CD14-positive monocyte (primary cell): ENCODE measurements at regions not wholly inside any gene's neighbourhood (a gene's known extent, or its start where the extent isn't known, plus 50 kb on each side); places are given as distances from the start of the nearest gene placed in this dataset.

Experiments used
- DNase-seq, 3 donors: peaks; one replicate each; pipeline ENCODE4 v3.0.0-alpha.2; 2011 to 2022
- H2AFZ ChIP-seq: 2 replicates; pipeline ENCODE4 v1.6.0; 2012; ENCODE audit warnings: mild to moderate bottlenecking, low read depth, low read length, inconsistent platforms; ENCODE audit not compliant: insufficient read depth, poor library complexity, severe bottlenecking
- H3K27ac ChIP-seq, 2 donors: 1 replicate in 1 of 2; 2 replicates in 1 of 2; pipeline ENCODE4 v1.5.1; 2012 to 2013; ENCODE audit warnings: low read length in 2 of 2, control low read depth in 1 of 2, inconsistent platforms in 1 of 2, low read depth in 1 of 2, mild to moderate bottlenecking in 1 of 2
- H3K27me3 ChIP-seq, 2 donors: one replicate each; pipeline versions ENCODE4 v1.6.0 to v1.6.1; 2011 to 2013; ENCODE audit warnings: low read length in 2 of 2; ENCODE audit not compliant: control insufficient read depth in 2 of 2, insufficient read depth in 2 of 2
- H3K36me3 ChIP-seq, 2 donors: replicated peaks in 1 of 2; 1 replicate in 1 of 2; 2 replicates in 1 of 2; pipeline versions ENCODE4 v1.5.1 to v1.6.1; 2012 to 2013; ENCODE audit warnings: low read length in 2 of 2, control low read depth in 1 of 2, inconsistent platforms in 1 of 2, mild to moderate bottlenecking in 1 of 2; ENCODE audit not compliant: insufficient read depth in 2 of 2, control insufficient read depth in 1 of 2
- H3K4me1 ChIP-seq, 2 donors: 1 replicate in 1 of 2; 2 replicates in 1 of 2; pipeline versions ENCODE4 v1.5.1 to v1.6.1; 2012 to 2013; ENCODE audit warnings: low read length in 2 of 2, control low read depth in 1 of 2, inconsistent platforms in 1 of 2, mild to moderate bottlenecking in 1 of 2, moderate library complexity in 1 of 2; ENCODE audit not compliant: insufficient read depth in 2 of 2, control insufficient read depth in 1 of 2
- H3K4me2 ChIP-seq: replicated peaks from 2 replicates; pipeline ENCODE3; 2012; ENCODE audit warnings: low read length, moderate library complexity, mild to moderate bottlenecking; ENCODE audit not compliant: poor library complexity, severe bottlenecking; ENCODE audit errors: extremely low read depth
- H3K4me3 ChIP-seq, 3 experiments: fragments of 200-600 bp in 1 of 3; sonication (generic) in 1 of 3; replicated peaks in 1 of 3; 1 replicate in 2 of 3; 2 replicates in 1 of 3; pipeline ENCODE4 v1.5.1; 2011 to 2013; ENCODE audit warnings: low read length in 3 of 3, mild to moderate bottlenecking in 3 of 3, control low read depth in 2 of 3, low read depth in 2 of 3, inconsistent platforms in 1 of 3, moderate library complexity in 1 of 3
- H3K79me2 ChIP-seq: 2 replicates; pipeline ENCODE4 v1.6.0; 2012; ENCODE audit warnings: mild to moderate bottlenecking, control low read depth, inconsistent platforms, low read length, moderate library complexity; ENCODE audit not compliant: insufficient read depth
- H3K9ac ChIP-seq: 2 replicates; pipeline ENCODE4 v1.6.0; 2017; ENCODE audit warnings: low read length, mild to moderate bottlenecking; ENCODE audit not compliant: insufficient read depth, poor library complexity, severe bottlenecking
- H3K9me3 ChIP-seq, 2 donors: replicated peaks in 1 of 2; 1 replicate in 1 of 2; 2 replicates in 1 of 2; pipeline versions ENCODE4 v1.5.1 to v1.6.1; 2012 to 2013; ENCODE audit warnings: low read length in 2 of 2, control low read depth in 1 of 2; ENCODE audit not compliant: control insufficient read depth in 1 of 2, insufficient read depth in 1 of 2
- H4K20me1 ChIP-seq: 2 replicates; pipeline ENCODE4 v1.6.0; 2012; ENCODE audit warnings: mild to moderate bottlenecking, low read length, control low read depth, moderate library complexity; ENCODE audit not compliant: insufficient read depth
- H3K27ac Mint-ChIP-seq, 7 donors: one replicate each; pipeline ENCODE4 v1.8.0; 2020; ENCODE audit warnings: mild to moderate bottlenecking in 7 of 7, mixed read lengths in 7 of 7, moderate library complexity in 6 of 7, inconsistent platforms in 2 of 7
- H3K27me3 Mint-ChIP-seq, 3 donors: one replicate each; pipeline ENCODE4 v1.8.0; 2021 to 2022; ENCODE audit warnings: low read depth in 3 of 3, mild to moderate bottlenecking in 3 of 3, mixed read lengths in 3 of 3, moderate library complexity in 3 of 3, inconsistent platforms in 1 of 3
- H3K36me3 Mint-ChIP-seq, 2 donors: one replicate each; pipeline ENCODE4 v1.8.0; 2020; ENCODE audit warnings: mixed read lengths in 2 of 2, inconsistent platforms in 1 of 2, mild to moderate bottlenecking in 1 of 2
- H3K4me1 Mint-ChIP-seq: one replicate; pipeline ENCODE4 v1.8.0; 2020; ENCODE audit warnings: mild to moderate bottlenecking, mixed read lengths
- H3K4me3 Mint-ChIP-seq, 2 donors: one replicate each; pipeline ENCODE4 v1.8.0; 2020; ENCODE audit warnings: mild to moderate bottlenecking in 2 of 2, mixed read lengths in 2 of 2, moderate library complexity in 1 of 2
- H3K9me3 Mint-ChIP-seq, 7 donors: one replicate each; pipeline ENCODE4 v1.8.0; 2020 to 2022; ENCODE audit warnings: mixed read lengths in 7 of 7, mild to moderate bottlenecking in 6 of 7, moderate library complexity in 6 of 7, inconsistent platforms in 2 of 7
- WGBS: methylation state at CpG from one replicate; pipeline ENCODE4 v1.1.5; 2013; ENCODE audit warnings: missing lambda C conversion rate; ENCODE audit not compliant: insufficient coverage; 5-methylcytosine and 5-hydroxymethylcytosine counted together
- intact Hi-C, 2 donors: fragments of 100-400 bp; cut with micrococcal nuclease; formaldehyde crosslinking; loops; one replicate each; pipeline versions ENCODE4 v1.15.0 to v1.15.1; 2023
- TF ChIP-seq, protein P1 (sequence below): fragments of 200-600 bp; IDR thresholded peaks from one replicate; pipeline ENCODE4 v1.8.0; 2022; ENCODE audit warnings: antibody characterized with exemption, mild to moderate bottlenecking

DNA sequence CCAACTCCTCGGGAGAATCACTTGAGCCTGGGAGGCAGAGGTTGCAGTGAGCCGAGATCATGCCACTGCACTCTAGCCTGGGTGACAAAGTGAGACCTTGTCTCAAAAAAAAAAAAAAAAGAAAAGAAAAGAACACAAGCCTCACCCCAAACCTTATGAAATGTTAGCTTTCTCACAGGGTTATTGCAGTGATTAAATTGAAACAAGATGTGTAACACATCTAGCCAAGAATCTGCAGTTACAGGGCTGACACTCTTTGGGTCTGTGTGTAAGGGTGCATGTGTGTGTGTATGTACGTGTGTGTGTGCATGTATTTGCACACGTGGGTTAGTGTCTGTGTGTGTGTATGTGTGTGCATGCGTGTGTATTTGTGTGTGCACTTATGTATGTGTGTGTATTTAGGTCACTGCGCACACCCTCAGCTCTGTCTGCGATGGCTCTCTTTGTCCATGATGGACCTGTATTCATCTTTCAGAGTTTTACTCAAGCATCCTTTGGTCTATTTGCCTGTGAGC, 336.3 kb downstream of the UQCRFS1 start:
- intact Hi-C loops: no loop called here
- H4K20me1 ChIP-seq: no peaks in the 10 kb centered on the region
- Mint-ChIP-seq H3K9me3 (no peaks in the 10 kb centered on the region), H3K27me3 (peaks cover 2 to 4% (median 3%) of the 10 kb centered on the region in 3 donors), H3K36me3 (no peaks in the 10 kb centered on the region), H3K4me1 (no peaks in the 10 kb centered on the region), H3K4me3 (no peak overlapping the region), H3K27ac (no peak overlapping the region)
- TF ChIP-seq, protein P1, sequence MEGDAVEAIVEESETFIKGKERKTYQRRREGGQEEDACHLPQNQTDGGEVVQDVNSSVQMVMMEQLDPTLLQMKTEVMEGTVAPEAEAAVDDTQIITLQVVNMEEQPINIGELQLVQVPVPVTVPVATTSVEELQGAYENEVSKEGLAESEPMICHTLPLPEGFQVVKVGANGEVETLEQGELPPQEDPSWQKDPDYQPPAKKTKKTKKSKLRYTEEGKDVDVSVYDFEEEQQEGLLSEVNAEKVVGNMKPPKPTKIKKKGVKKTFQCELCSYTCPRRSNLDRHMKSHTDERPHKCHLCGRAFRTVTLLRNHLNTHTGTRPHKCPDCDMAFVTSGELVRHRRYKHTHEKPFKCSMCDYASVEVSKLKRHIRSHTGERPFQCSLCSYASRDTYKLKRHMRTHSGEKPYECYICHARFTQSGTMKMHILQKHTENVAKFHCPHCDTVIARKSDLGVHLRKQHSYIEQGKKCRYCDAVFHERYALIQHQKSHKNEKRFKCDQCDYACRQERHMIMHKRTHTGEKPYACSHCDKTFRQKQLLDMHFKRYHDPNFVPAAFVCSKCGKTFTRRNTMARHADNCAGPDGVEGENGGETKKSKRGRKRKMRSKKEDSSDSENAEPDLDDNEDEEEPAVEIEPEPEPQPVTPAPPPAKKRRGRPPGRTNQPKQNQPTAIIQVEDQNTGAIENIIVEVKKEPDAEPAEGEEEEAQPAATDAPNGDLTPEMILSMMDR: no peak
- H3K9ac ChIP-seq: no peak overlapping the region
- H3K79me2 ChIP-seq: no peaks in the 10 kb centered on the region
- H3K27me3 ChIP-seq: no peaks in the 10 kb centered on the region
- no peak overlapping the region for H2AFZ ChIP-seq
- H3K9me3 ChIP-seq: no peaks in the 10 kb centered on the region
- no peak overlapping the region for H3K4me2 ChIP-seq
- H3K27ac ChIP-seq: no peak overlapping the region
- no peak for DNase-seq
- WGBS: 83% methylated on average over 2 of the region's 7 CpGs
- H3K4me3 ChIP-seq: no peak overlapping the region
- H3K4me1 ChIP-seq: no peaks in the 10 kb centered on the region
- H3K36me3 ChIP-seq: no peaks in the 10 kb centered on the region

GRCh38 chr19:28874742-28875141, 338.2 kb downstream of the UQCRFS1 start:
- Histone ChIP-seq H3K27ac (no peak overlapping the region), H3K4me3 (no peak overlapping the region), H3K9me3 (no peaks in the 10 kb centered on the region), H3K27me3 (no peaks in the 10 kb centered on the region), H2AFZ (no peak overlapping the region), H3K79me2 (no peaks in the 10 kb centered on the region), H4K20me1 (no peaks in the 10 kb centered on the region), H3K36me3 (no peaks in the 10 kb centered on the region), H3K4me2 (no peak overlapping the region), H3K9ac (no peak overlapping the region), H3K4me1 (no peaks in the 10 kb centered on the region)
- H3K4me3 Mint-ChIP-seq: no peak overlapping the region
- H3K27ac Mint-ChIP-seq: no peak overlapping the region
- TF ChIP-seq, protein P1: no peak
- no peaks in the 10 kb centered on the region for H3K36me3 Mint-ChIP-seq
- DNase-seq: no peak
- peaks cover 0 to 2% (median 0%) of the 10 kb centered on the region in 3 donors for H3K27me3 Mint-ChIP-seq
- H3K9me3 Mint-ChIP-seq: peaks cover 0 to 4% (median 0%) of the 10 kb centered on the region in 7 donors
- no peaks in the 10 kb centered on the region for H3K4me1 Mint-ChIP-seq
- intact Hi-C loops: no loop called here
- WGBS: 92% methylated on average over 8 of the region's 9 CpGs
